ENCODE measurements at regions not wholly inside any gene's neighbourhood (a gene's known extent, or its start where the extent isn't known, plus 50 kb on each side); places are given as distances from the start of the nearest gene placed in this dataset.
A peak's percentile ranks its signal among the peaks of the same experiment; 100 is the strongest.

GRCh38 chr20:52500157-52500556, 308.6 kb upstream of the ZFP64 start:
- no peaks in the 10 kb centered on the region for H3K36me3 ChIP-seq (ENCODE audit: control insufficient read depth, insufficient read depth, low read length)
- H3K79me2 ChIP-seq (ENCODE audit: control insufficient read depth, insufficient read depth, low read length), result no peaks in the 10 kb centered on the region
- no peak overlapping the region for H3K4me2 ChIP-seq (ENCODE audit: extremely low read depth, insufficient read depth, low read length)
- H2AFZ ChIP-seq (ENCODE audit: low read length), result no peak overlapping the region
- H4K20me1 ChIP-seq (ENCODE audit: control insufficient read depth, extremely low read depth, insufficient read depth, low read length), result no peaks in the 10 kb centered on the region
- H3K9ac ChIP-seq (ENCODE audit: insufficient read depth, low read length), result no peak overlapping the region
- no peak for DNase-seq (ENCODE audit: low read depth in 2 of 2)
- H3K27me3 ChIP-seq (ENCODE audit: control insufficient read depth, insufficient read depth, low read length), result no peaks in the 10 kb centered on the region
- no peaks in the 10 kb centered on the region for H3K9me3 ChIP-seq (ENCODE audit: control insufficient read depth, insufficient read depth, low read depth, low read length)
- H3K4me3 ChIP-seq (replicated peaks in 1 of 4; ENCODE audit: control extremely low read depth in 1 of 4, insufficient read depth in 1 of 4, low read depth in 3 of 4, low read length in 4 of 4), result no peak overlapping the region
- H3K4me1 ChIP-seq (ENCODE audit: control insufficient read depth, extremely low read depth, insufficient read depth, low read length), result no peaks in the 10 kb centered on the region
- H3K27ac ChIP-seq (ENCODE audit: insufficient read depth, low read length), result no peak overlapping the region
- TF ChIP-seq EZH2 (IDR thresholded peaks at IDR 0.05; ENCODE audit: low read length, missing control alignments) (no peak), CTCF (conservative IDR thresholded peaks at IDR 0.05 in 1 of 2, IDR thresholded peaks at IDR 0.05 in 1 of 2; ENCODE audit: low read depth in 1 of 2, low read length in 2 of 2) (no peak)

GRCh38 chr20:52497731-52498130, 306.2 kb upstream of the ZFP64 start:
- H4K20me1 ChIP-seq (ENCODE audit: control insufficient read depth, extremely low read depth, insufficient read depth, low read length), result no peaks in the 10 kb centered on the region
- no peak overlapping the region for H3K27ac ChIP-seq (ENCODE audit: insufficient read depth, low read length)
- H2AFZ ChIP-seq (ENCODE audit: low read length), result no peak overlapping the region
- no peaks in the 10 kb centered on the region for H3K4me1 ChIP-seq (ENCODE audit: control insufficient read depth, extremely low read depth, insufficient read depth, low read length)
- no peaks in the 10 kb centered on the region for H3K27me3 ChIP-seq (ENCODE audit: control insufficient read depth, insufficient read depth, low read length)
- TF ChIP-seq CTCF (conservative IDR thresholded peaks at IDR 0.05 in 1 of 2, IDR thresholded peaks at IDR 0.05 in 1 of 2; ENCODE audit: low read depth in 1 of 2, low read length in 2 of 2) (no peak), EZH2 (IDR thresholded peaks at IDR 0.05; ENCODE audit: low read length, missing control alignments) (no peak)
- H3K4me2 ChIP-seq (ENCODE audit: extremely low read depth, insufficient read depth, low read length), result no peak overlapping the region
- H3K79me2 ChIP-seq (ENCODE audit: control insufficient read depth, insufficient read depth, low read length), result no peaks in the 10 kb centered on the region
- H3K4me3 ChIP-seq (replicated peaks in 1 of 4; ENCODE audit: control extremely low read depth in 1 of 4, insufficient read depth in 1 of 4, low read depth in 3 of 4, low read length in 4 of 4), result no peak overlapping the region
- peak in 1 of 2 donors; percentile 53 for DNase-seq (ENCODE audit: low read depth in 2 of 2)
- H3K36me3 ChIP-seq (ENCODE audit: control insufficient read depth, insufficient read depth, low read length), result no peaks in the 10 kb centered on the region
- no peaks in the 10 kb centered on the region for H3K9me3 ChIP-seq (ENCODE audit: control insufficient read depth, insufficient read depth, low read depth, low read length)
- no peak overlapping the region for H3K9ac ChIP-seq (ENCODE audit: insufficient read depth, low read length)

- H3K4me1 ChIP-seq (ENCODE audit: control insufficient read depth, extremely low read depth, insufficient read depth, low read length), result no peaks in the 10 kb centered on the region
- TF ChIP-seq EZH2 (IDR thresholded peaks at IDR 0.05; ENCODE audit: low read length, missing control alignments), result no peak
- TF ChIP-seq CTCF (conservative IDR thresholded peaks at IDR 0.05 in 1 of 2, IDR thresholded peaks at IDR 0.05 in 1 of 2; ENCODE audit: low read depth in 1 of 2, low read length in 2 of 2), result no peak
These were observed 304.6 kb upstream of the ZFP64 start for GRCh38 chr20:52496191-52496590.

More at GRCh38 chr20:52496191-52496590, 304.6 kb upstream of the ZFP64 start:
- H3K9ac ChIP-seq (ENCODE audit: insufficient read depth, low read length), result no peak overlapping the region
- H3K27ac ChIP-seq (ENCODE audit: insufficient read depth, low read length), result no peak overlapping the region
- no peak overlapping the region for H2AFZ ChIP-seq (ENCODE audit: low read length)
- no peaks in the 10 kb centered on the region for H4K20me1 ChIP-seq (ENCODE audit: control insufficient read depth, extremely low read depth, insufficient read depth, low read length)
- no peaks in the 10 kb centered on the region for H3K27me3 ChIP-seq (ENCODE audit: control insufficient read depth, insufficient read depth, low read length)
- H3K4me2 ChIP-seq (ENCODE audit: extremely low read depth, insufficient read depth, low read length), result no peak overlapping the region
- H3K79me2 ChIP-seq (ENCODE audit: control insufficient read depth, insufficient read depth, low read length), result no peaks in the 10 kb centered on the region
- no peak for DNase-seq (ENCODE audit: low read depth in 2 of 2)
- no peak overlapping the region for H3K4me3 ChIP-seq (replicated peaks in 1 of 4; ENCODE audit: control extremely low read depth in 1 of 4, insufficient read depth in 1 of 4, low read depth in 3 of 4, low read length in 4 of 4)
- H3K9me3 ChIP-seq (ENCODE audit: control insufficient read depth, insufficient read depth, low read depth, low read length), result no peaks in the 10 kb centered on the region
- no peaks in the 10 kb centered on the region for H3K36me3 ChIP-seq (ENCODE audit: control insufficient read depth, insufficient read depth, low read length)
